A549 (cell line): ENCODE measurements at regions not wholly inside any gene's neighbourhood (a gene's known extent, or its start where the extent isn't known, plus 50 kb on each side); places are given as distances from the start of the nearest gene placed in this dataset.
"Not testable (repeated sequence)": the region's sequence is repeated elsewhere in the genome, so short reads cannot be mapped to it uniquely, and the experiment has no call there.

Experiments used
- ATAC-seq, 2 experiments: fragments of 200-7000 bp in 1 of 2; fragments of >200 bp in 1 of 2; cut with Nextera tagmentation in 1 of 2; cut with Tn5 transposase in 1 of 2; 3 replicates each; pipeline versions ENCODE4 v1.8.0 to v1.9.1; 2018 to 2020; ENCODE audit warnings: mild to moderate bottlenecking in 1 of 2, moderate library complexity in 1 of 2
- CTCF ChIA-PET: fragments of 300-600 bp; sonication (Branson Sonifier 250); formaldehyde crosslinking; extraction: SDS; loops from one replicate; lab custom pipeline; 2021; ENCODE audit warnings: antibody characterized with exemption, inconsistent platforms; lab: Yijun Ruan, JAX
- POLR2A ChIA-PET: fragments of 350-600 bp; formaldehyde crosslinking; extraction: SDS; loops from one replicate; lab custom pipeline; 2021; ENCODE audit warnings: antibody characterized with exemption, inconsistent platforms; lab: Yijun Ruan, JAX
- DNase-seq, 2 experiments: peaks; one replicate each; pipeline versions ENCODE4 v3.0.0 to v3.0.0-alpha.2; 2011 to 2016; ENCODE audit warnings: low read depth in 1 of 2, low spot score in 1 of 2
- FAIRE-seq: peaks from 2 replicates; lab custom pipeline; 2011; peaks lifted over from hg19 to GRCh38; lab: Jason Lieb, UNC
- H3K27ac ChIP-seq, 2 experiments: fragments of >200 bp; sonication (Bioruptor Twin); formaldehyde crosslinking; 3 replicates each; pipeline ENCODE4 v1.5.1; 2016 to 2017
- H3K4me1 ChIP-seq: fragments of >200 bp; sonication (Bioruptor Twin); formaldehyde crosslinking; 3 replicates; pipeline ENCODE4 v1.6.1; 2016
- H3K4me2 ChIP-seq: fragments of >200 bp; sonication (Bioruptor Twin); formaldehyde crosslinking; 3 replicates; pipeline ENCODE4 v1.6.1; 2016
- H3K4me3 ChIP-seq: fragments of >200 bp; sonication (Bioruptor Twin); formaldehyde crosslinking; 3 replicates; pipeline ENCODE4 v1.5.1; 2016
- H3K9me3 ChIP-seq: fragments of >200 bp; sonication (Bioruptor Twin); formaldehyde crosslinking; 3 replicates; pipeline ENCODE4 v1.6.1; 2016
- CBX2 ChIP-seq: fragments of 200-600 bp; sonication (generic); IDR thresholded peaks from 2 replicates; pipeline ENCODE4 v1.6.1; 2016; ENCODE audit warnings: low read depth, mild to moderate bottlenecking, borderline replicate concordance
- E2F6 ChIP-seq: IDR thresholded peaks from 2 replicates; pipeline ENCODE4 v1.6.1; 2012; ENCODE audit warnings: low read depth, borderline replicate concordance
- FOSB ChIP-seq: fragments of 250-450 bp; sonication (Bioruptor Pico); IDR thresholded peaks from 2 replicates; pipeline ENCODE4 v1.5.0; 2020; ENCODE audit warnings: mild to moderate bottlenecking, moderate library complexity
- FOSL2 ChIP-seq, 2 experiments: fragments of 450-650 bp in 1 of 2; fragments of >200 bp in 1 of 2; sonication (Bioruptor Twin) in 1 of 2; formaldehyde crosslinking; IDR thresholded peaks; 2 replicates each; pipeline versions ENCODE4 v1.5.0 to v1.6.1; 2016 to 2020; ENCODE audit warnings: mild to moderate bottlenecking in 1 of 2, moderate library complexity in 1 of 2
- GATA3 ChIP-seq: IDR thresholded peaks from 2 replicates; pipeline ENCODE4 v1.6.1; 2012; ENCODE audit warnings: borderline replicate concordance
- HES2 ChIP-seq: fragments of >200 bp; sonication (Bioruptor Twin); formaldehyde crosslinking; IDR thresholded peaks from 2 replicates; pipeline ENCODE4 v1.6.1; 2016
- HOXA7 ChIP-seq: fragments of 250-450 bp; sonication (Bioruptor Pico); IDR thresholded peaks from 2 replicates; pipeline ENCODE4 v1.5.0; 2020; ENCODE audit warnings: mild to moderate bottlenecking, moderate library complexity
- JUNB ChIP-seq: fragments of >200 bp; sonication (Bioruptor Twin); formaldehyde crosslinking; IDR thresholded peaks from 2 replicates; pipeline ENCODE4 v1.6.1; 2016
- KDM1A ChIP-seq: fragments of 200-600 bp; sonication (generic); IDR thresholded peaks from 2 replicates; pipeline ENCODE4 v1.6.1; 2016; ENCODE audit warnings: low read depth, mild to moderate bottlenecking
- MAFK ChIP-seq: fragments of 450-650 bp; IDR thresholded peaks from 2 replicates; pipeline ENCODE4 v1.6.1; 2014; ENCODE audit not compliant: partially characterized antibody
- NFE2L2 ChIP-seq: fragments of 150-350 bp; conservative IDR thresholded peaks from 2 replicates; pipeline ENCODE4 v1.6.1; 2014; ENCODE audit warnings: low read length
- RAD21 ChIP-seq, 2 experiments: fragments of >200 bp in 1 of 2; sonication (Bioruptor Twin) in 1 of 2; formaldehyde crosslinking in 1 of 2; IDR thresholded peaks in 1 of 2; conservative IDR thresholded peaks in 1 of 2; 2 replicates in 1 of 2; 3 replicates in 1 of 2; pipeline ENCODE4 v1.6.1; 2012 to 2018; ENCODE audit warnings: inconsistent platforms in 1 of 2
- RARB ChIP-seq: fragments of 250-450 bp; sonication (Bioruptor Pico); IDR thresholded peaks from 2 replicates; pipeline ENCODE4 v1.8.0; 2021; ENCODE audit warnings: mild to moderate bottlenecking, moderate library complexity
- RCOR1 ChIP-seq: fragments of 150-350 bp; IDR thresholded peaks from 2 replicates; pipeline ENCODE4 v1.6.1; 2014; ENCODE audit warnings: antibody characterized with exemption, low read length, low read depth
- SMC3 ChIP-seq: fragments of >200 bp; sonication (Bioruptor Twin); formaldehyde crosslinking; IDR thresholded peaks from 3 replicates; pipeline ENCODE4 v1.6.1; 2018; ENCODE audit warnings: inconsistent platforms
- SREBF2 ChIP-seq: fragments of 450-650 bp; IDR thresholded peaks from 2 replicates; pipeline ENCODE4 v1.6.1; 2014; ENCODE audit warnings: mild to moderate bottlenecking, moderate library complexity
- TFCP2L1 ChIP-seq: fragments of 250-450 bp; sonication (Bioruptor Pico); IDR thresholded peaks from 2 replicates; pipeline ENCODE4 v1.5.0; 2021; ENCODE audit warnings: mild to moderate bottlenecking
- ZSCAN20 ChIP-seq: fragments of 250-450 bp; sonication (Bioruptor Pico); IDR thresholded peaks from 2 replicates; pipeline ENCODE4 v1.8.0; 2022; ENCODE audit warnings: mild to moderate bottlenecking, moderate library complexity
- WGBS: methylation state at CpG from one replicate; pipeline ENCODE4 v1.1.6; 2017; ENCODE audit errors: missing lambda C conversion rate; 5-methylcytosine and 5-hydroxymethylcytosine counted together

GRCh38 chr5:18712936-18713485 is 1078.8 kb downstream of the TAF11L14 start:
- Histone ChIP-seq H3K4me1 (no peaks in the 10 kb centered on the region), H3K27ac (no peak overlapping the region), H3K4me3 (no peak overlapping the region), H3K4me2 (no peak overlapping the region), H3K9me3 (no peaks in the 10 kb centered on the region)
- no peak for TF ChIP-seq MAFK
- TF ChIP-seq SREBF2: no peak
- TF ChIP-seq RCOR1: no peak
- TF ChIP-seq FOSL2 (IDR thresholded peaks at IDR 0.05): no peak
- no peak for TF ChIP-seq FOSL2 (CRISPR knock-in tag; IDR thresholded peaks at IDR 0.05)
- TF ChIP-seq SMC3: no peak
- CTCF ChIA-PET: no interaction called here
- no peak for ATAC-seq
- POLR2A ChIA-PET: no interaction called here
- 17% methylated on average over 5 of the region's 5 CpGs for WGBS
- FAIRE-seq: no peak
- no peak for DNase-seq

- no peaks in the 10 kb centered on the region for H3K4me1 ChIP-seq
- H3K4me2 ChIP-seq: no peak overlapping the region
- TF ChIP-seq HES2 (no peak), HOXA7 (no peak), ZSCAN20 (CRISPR knock-in tag) (no peak), TFCP2L1 (no peak), RAD21 (conservative IDR thresholded peaks at IDR 0.05 in 1 of 2, IDR thresholded peaks at IDR 0.05 in 1 of 2) (no peak), KDM1A (no peak), GATA3 (no peak), FOSB (CRISPR knock-in tag) (no peak), JUNB (no peak), E2F6 (no peak), RARB (CRISPR knock-in tag) (no peak), RCOR1 (no peak)
- 10% methylated on average over 1 of the region's 1 CpG for WGBS
- no peaks in the 10 kb centered on the region for H3K9me3 ChIP-seq
- no peak overlapping the region for H3K4me3 ChIP-seq
- H3K27ac ChIP-seq: no peak overlapping the region
- CTCF ChIA-PET: no interaction called here
- DNase-seq (no peak), ATAC-seq (no peak), FAIRE-seq (no peak)
- POLR2A ChIA-PET: no interaction called here
These were observed 1085.7 kb downstream of the TAF11L14 start for GRCh38 chr5:18720002-18720401.

GRCh38 chr5:18732556-18733479 is 1098.6 kb downstream of the TAF11L14 start:
- TF ChIP-seq NFE2L2 (peak; percentile 57), FOSB (CRISPR knock-in tag) (no peak), MAFK (peak; percentile 56)
- TF ChIP-seq, all 56 proteins: peak for 2
- Histone ChIP-seq H3K4me2 (no peak overlapping the region), H3K27ac (no peak overlapping the region), H3K9me3 (no peaks in the 10 kb centered on the region), H3K4me1 (no peaks in the 10 kb centered on the region), H3K4me3 (no peak overlapping the region)
- FAIRE-seq (no peak), DNase-seq (no peak), ATAC-seq (no peak)
- CTCF ChIA-PET: interaction anchor here (1.7 to 1.9 kb wide), 2 partner anchors 11 to 267 kb away, joined by 4 to 5 read pairs; no protein-coding TSS in a partner anchor
- WGBS: 65% methylated on average over 16 of the region's 16 CpGs
- POLR2A ChIA-PET: no interaction called here

- DNase-seq: no peak
- no peak overlapping the region for H3K4me3 ChIP-seq
- POLR2A ChIA-PET: no interaction called here
- H3K27ac ChIP-seq: no peak overlapping the region
- no peak for ATAC-seq
- no peaks in the 10 kb centered on the region for H3K9me3 ChIP-seq
- H3K4me1 ChIP-seq: no peaks in the 10 kb centered on the region
- no peak overlapping the region for H3K4me2 ChIP-seq
- CTCF ChIA-PET: interaction anchor here (0.8 to 1.7 kb wide), 2 partner anchors 11 to 37 kb away, joined by 3 read pairs; no protein-coding TSS in a partner anchor
- FAIRE-seq: no peak
- TF ChIP-seq E2F6: no peak
- TF ChIP-seq CBX2: no peak
- WGBS: 51% methylated on average over 2 of the region's 2 CpGs
These were observed 1101.8 kb downstream of the TAF11L14 start for GRCh38 chr5:18736051-18736398.

- H3K4me1 ChIP-seq, DNase-seq, POLR2A ChIA-PET, FAIRE-seq, H3K27ac ChIP-seq, ATAC-seq, H3K9me3 ChIP-seq, H3K4me3 ChIP-seq, H3K4me2 ChIP-seq: not testable (repeated sequence)
- WGBS: 88% methylated on average over 7 of the region's 7 CpGs
- CTCF ChIA-PET: interaction anchor here (0.8 to 1.0 kb wide), 2 partner anchors 10 to 32 kb away, joined by 3 read pairs; no protein-coding TSS in a partner anchor
These were observed 1102.5 kb downstream of the TAF11L14 start for GRCh38 chr5:18736736-18737135.
